ENCODE measurements at regions not wholly inside any gene's neighbourhood (a gene's known extent, or its start where the extent isn't known, plus 50 kb on each side); places are given as distances from the start of the nearest gene placed in this dataset.

- TF ChIP-seq ZMAT4 (CRISPR knock-in tag; IDR thresholded peaks at IDR 0.05), result no peak
- TF ChIP-seq ZNF263 (CRISPR knock-in tag; IDR thresholded peaks at IDR 0.05; ENCODE audit: low read depth), result no peak
- TF ChIP-seq AR (CRISPR knock-in tag; IDR thresholded peaks at IDR 0.05), result no peak
- no peak for TF ChIP-seq ZNF281 (CRISPR knock-in tag; IDR thresholded peaks at IDR 0.05)
Measured at GRCh38 chr10:44858988-44859387, 52.1 kb upstream of the TMEM72 start (continued).

GRCh38 chr10:44859546-44860285 lies 51.4 kb upstream of the TMEM72 start:
- H3K4me1 Mint-ChIP-seq, result peaks cover 51% of the 10 kb centered on the region
- H3K27ac Mint-ChIP-seq, result no peak overlapping the region
- POLR2A ChIA-PET, result no interaction called here
- TF ChIP-seq ZNF396 (CRISPR knock-in tag; IDR thresholded peaks at IDR 0.05; ENCODE audit: borderline replicate concordance), result no peak
- TF ChIP-seq PRDM15 (CRISPR knock-in tag; IDR thresholded peaks at IDR 0.05), result no peak
- TF ChIP-seq NFATC4 (CRISPR knock-in tag; IDR thresholded peaks at IDR 0.05), result no peak
- no peak for TF ChIP-seq TEAD1 (CRISPR knock-in tag; IDR thresholded peaks at IDR 0.05)
- no peak for TF ChIP-seq STAT6 (CRISPR knock-in tag; conservative IDR thresholded peaks at IDR 0.05; ENCODE audit: low read depth)
- TF ChIP-seq ZNF232 (CRISPR knock-in tag; IDR thresholded peaks at IDR 0.05), result no peak
- no peak for TF ChIP-seq RORB (CRISPR knock-in tag; IDR thresholded peaks at IDR 0.05)
- no peak for TF ChIP-seq TP53 (CRISPR knock-in tag; IDR thresholded peaks at IDR 0.05)
- TF ChIP-seq ZNF263 (CRISPR knock-in tag; IDR thresholded peaks at IDR 0.05; ENCODE audit: low read depth), result no peak
- no peak for TF ChIP-seq SOX15 (CRISPR knock-in tag; IDR thresholded peaks at IDR 0.05)
- CTCF ChIA-PET, result no interaction called here
- DNase-seq (ENCODE audit: low spot score) (no peak), ATAC-seq (no peak)
- no peak overlapping the region for H3K4me3 Mint-ChIP-seq
- H3K9me3 Mint-ChIP-seq, result peaks cover 6% of the 10 kb centered on the region
- no peaks in the 10 kb centered on the region for H3K36me3 Mint-ChIP-seq
- peaks cover 54% of the 10 kb centered on the region for H3K27me3 Mint-ChIP-seq (ENCODE audit: low read depth)
